ENCODE measurements at regions not wholly inside any gene's neighbourhood (a gene's known extent, or its start where the extent isn't known, plus 50 kb on each side); places are given as distances from the start of the nearest gene placed in this dataset.

DNA sequence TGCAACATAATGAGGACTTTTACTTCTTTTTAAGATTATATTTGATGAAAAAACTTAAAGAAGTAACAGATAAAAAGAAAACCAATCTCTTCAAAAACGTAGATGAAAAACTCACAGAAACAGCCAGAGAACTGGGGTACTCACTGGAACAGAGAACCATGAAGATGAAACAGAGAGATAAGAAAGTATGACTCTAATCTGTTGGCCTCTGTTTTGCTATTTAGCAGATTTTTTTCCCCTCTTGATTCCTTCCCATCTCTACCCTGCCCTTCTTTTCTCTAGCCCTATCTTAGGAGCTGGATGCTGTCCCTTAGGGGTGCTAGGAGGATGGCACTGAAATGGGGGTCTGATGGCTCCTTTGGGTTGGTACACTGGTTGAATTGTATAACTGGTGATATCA is 97.5 kb upstream of the FREM1 start:
- no peak for TF ChIP-seq EZH2 (IDR thresholded peaks at IDR 0.05; ENCODE audit: borderline replicate concordance, low read depth, low read length, severe bottlenecking)
- TF ChIP-seq, protein P1, sequence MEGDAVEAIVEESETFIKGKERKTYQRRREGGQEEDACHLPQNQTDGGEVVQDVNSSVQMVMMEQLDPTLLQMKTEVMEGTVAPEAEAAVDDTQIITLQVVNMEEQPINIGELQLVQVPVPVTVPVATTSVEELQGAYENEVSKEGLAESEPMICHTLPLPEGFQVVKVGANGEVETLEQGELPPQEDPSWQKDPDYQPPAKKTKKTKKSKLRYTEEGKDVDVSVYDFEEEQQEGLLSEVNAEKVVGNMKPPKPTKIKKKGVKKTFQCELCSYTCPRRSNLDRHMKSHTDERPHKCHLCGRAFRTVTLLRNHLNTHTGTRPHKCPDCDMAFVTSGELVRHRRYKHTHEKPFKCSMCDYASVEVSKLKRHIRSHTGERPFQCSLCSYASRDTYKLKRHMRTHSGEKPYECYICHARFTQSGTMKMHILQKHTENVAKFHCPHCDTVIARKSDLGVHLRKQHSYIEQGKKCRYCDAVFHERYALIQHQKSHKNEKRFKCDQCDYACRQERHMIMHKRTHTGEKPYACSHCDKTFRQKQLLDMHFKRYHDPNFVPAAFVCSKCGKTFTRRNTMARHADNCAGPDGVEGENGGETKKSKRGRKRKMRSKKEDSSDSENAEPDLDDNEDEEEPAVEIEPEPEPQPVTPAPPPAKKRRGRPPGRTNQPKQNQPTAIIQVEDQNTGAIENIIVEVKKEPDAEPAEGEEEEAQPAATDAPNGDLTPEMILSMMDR (IDR thresholded peaks at IDR 0.05; ENCODE audit: borderline replicate concordance, extremely low read depth, low read length, poor library complexity, severe bottlenecking), result no peak
